GM06990 (cell line): ENCODE measurements at regions not wholly inside any gene's neighbourhood (a gene's known extent, or its start where the extent isn't known, plus 50 kb on each side); places are given as distances from the start of the nearest gene placed in this dataset.
"Not testable (repeated sequence)": the region's sequence is repeated elsewhere in the genome, so short reads cannot be mapped to it uniquely, and the experiment has no call there.

ENCODE experiments used
- DNase-seq: peaks from one replicate; pipeline ENCODE4 v3.0.0-alpha.2; 2011; ENCODE audit not compliant: insufficient read length; ENCODE audit errors: extremely low read depth
- H3K27me3 ChIP-seq: replicated peaks from 2 replicates; pipeline ENCODE4 v1.6.0; 2011; ENCODE audit warnings: low read length; ENCODE audit not compliant: control insufficient read depth, insufficient read depth
- H3K36me3 ChIP-seq: 2 replicates; pipeline ENCODE4 v1.5.1; 2011; ENCODE audit warnings: low read length; ENCODE audit not compliant: control insufficient read depth, insufficient read depth
- H3K4me3 ChIP-seq: replicated peaks from 2 replicates; pipeline ENCODE4 v1.5.1; 2011; ENCODE audit warnings: low read depth, mild to moderate bottlenecking, control low read depth, low read length
- TF ChIP-seq, protein P1 (sequence below): IDR thresholded peaks from 2 replicates; pipeline ENCODE4 v1.5.1; 2011; ENCODE audit warnings: low read length, control low read depth, mild to moderate bottlenecking, inconsistent platforms; ENCODE audit not compliant: insufficient read depth, poor library complexity, severe bottlenecking

DNA sequence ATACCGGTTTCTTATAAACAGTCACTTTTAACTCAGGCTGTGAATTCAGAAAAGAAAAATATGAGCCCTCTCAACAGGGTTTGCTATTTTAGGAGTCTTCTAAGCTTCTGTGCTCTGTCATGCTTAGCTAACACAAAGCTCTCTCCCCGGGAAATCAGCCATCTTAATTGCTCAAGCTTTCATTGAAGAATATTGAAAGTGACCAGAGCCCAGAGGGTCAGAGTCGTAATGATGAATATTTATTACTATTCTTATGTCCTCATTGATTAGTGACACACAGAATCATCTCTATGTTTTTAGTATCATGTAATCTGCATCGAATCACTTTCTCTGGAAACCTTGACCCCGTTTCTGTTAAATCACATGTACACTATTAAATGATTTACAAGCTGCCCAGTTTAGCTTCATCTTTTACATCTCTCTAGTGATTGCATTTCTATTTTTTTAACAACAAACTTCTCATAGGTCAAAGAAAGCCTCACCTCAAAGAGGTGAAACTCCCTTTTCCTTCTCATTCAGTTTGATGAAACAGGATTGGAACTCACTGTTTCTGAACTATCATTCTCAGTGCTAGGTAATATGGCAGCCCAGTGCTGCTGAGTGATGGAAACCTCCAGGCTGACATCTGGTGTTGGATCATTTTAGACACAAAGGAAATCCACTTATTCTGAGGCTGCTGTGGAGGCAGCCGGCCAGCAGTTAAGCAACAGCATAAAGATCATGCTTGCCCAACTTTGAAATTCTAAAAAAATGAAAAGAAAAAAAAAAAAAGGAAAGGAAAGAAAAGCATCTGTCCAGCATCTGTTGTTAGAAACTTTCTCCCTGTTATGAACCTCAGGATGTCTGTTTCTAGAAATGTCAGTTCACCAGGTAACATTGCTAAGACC lies 96.3 kb downstream of the RFPL4B start:
- Histone ChIP-seq H3K36me3 (no peaks in the 10 kb centered on the region), H3K27me3 (no peaks in the 10 kb centered on the region), H3K4me3 (no peak overlapping the region)
- TF ChIP-seq, protein P1, sequence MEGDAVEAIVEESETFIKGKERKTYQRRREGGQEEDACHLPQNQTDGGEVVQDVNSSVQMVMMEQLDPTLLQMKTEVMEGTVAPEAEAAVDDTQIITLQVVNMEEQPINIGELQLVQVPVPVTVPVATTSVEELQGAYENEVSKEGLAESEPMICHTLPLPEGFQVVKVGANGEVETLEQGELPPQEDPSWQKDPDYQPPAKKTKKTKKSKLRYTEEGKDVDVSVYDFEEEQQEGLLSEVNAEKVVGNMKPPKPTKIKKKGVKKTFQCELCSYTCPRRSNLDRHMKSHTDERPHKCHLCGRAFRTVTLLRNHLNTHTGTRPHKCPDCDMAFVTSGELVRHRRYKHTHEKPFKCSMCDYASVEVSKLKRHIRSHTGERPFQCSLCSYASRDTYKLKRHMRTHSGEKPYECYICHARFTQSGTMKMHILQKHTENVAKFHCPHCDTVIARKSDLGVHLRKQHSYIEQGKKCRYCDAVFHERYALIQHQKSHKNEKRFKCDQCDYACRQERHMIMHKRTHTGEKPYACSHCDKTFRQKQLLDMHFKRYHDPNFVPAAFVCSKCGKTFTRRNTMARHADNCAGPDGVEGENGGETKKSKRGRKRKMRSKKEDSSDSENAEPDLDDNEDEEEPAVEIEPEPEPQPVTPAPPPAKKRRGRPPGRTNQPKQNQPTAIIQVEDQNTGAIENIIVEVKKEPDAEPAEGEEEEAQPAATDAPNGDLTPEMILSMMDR = no peak
- DNase-seq = no peak

DNA sequence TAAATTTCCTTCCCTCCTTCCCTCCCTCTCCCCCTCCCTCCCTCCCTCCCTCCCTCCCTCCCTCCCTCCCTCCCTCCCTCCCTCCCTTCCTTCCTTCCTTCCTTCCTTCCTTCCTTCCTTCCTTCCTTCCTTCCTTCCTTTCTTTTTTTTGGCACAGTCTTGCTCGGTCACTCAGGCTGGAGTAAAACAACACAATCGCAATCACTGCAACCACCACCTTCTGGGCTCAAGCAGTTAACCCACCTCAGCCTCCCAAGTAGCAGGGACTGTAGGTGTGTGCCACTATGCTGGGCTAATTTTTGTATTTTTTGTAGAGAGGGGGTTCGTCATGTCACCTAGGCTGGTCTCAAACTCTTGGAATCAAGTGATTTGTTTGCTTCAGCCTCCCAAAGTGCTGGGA lies 101.7 kb downstream of the RFPL4B start:
- H3K36me3 ChIP-seq, H3K27me3 ChIP-seq, H3K4me3 ChIP-seq, DNase-seq: not testable (repeated sequence)

DNA sequence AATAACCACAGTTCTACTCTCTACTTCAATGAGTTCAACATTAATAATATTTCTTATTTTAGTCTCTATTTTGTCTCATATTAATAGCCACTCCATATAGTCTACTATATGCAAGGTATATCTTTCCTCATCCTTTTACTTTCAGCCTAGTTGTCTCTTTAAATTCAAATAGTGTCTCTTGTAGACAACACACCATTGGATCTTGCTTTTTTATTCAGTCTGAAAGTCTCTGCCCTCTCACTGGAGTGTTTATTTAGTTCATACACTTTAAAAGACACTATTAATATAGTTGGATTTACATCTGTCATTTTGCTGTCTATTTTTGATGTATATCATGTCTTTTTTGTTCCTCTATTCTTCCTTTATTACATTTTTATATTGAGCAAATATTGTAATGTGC lies 103.5 kb downstream of the RFPL4B start:
- H3K27me3 ChIP-seq = no peaks in the 10 kb centered on the region
- no peaks in the 10 kb centered on the region for H3K36me3 ChIP-seq
- TF ChIP-seq, protein P1 = no peak

DNA sequence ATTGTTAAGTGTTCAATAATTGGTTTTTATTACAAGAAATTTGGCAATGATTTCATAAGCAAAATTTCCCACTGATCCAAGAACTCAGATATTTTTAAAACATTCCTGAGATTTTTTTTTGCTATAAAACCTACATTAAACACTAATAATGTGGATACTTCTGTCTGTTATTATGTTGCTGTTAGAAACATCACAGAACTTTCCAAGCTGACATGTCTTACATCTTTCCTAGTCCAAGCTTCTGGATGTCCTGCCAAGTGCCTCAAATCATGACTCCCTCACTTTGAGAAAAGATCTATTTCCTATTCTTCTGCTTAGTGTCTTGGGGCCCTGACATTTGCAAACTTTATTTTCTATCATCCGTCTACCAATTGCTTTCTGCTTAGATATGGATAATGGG lies 110.8 kb downstream of the RFPL4B start:
- Histone ChIP-seq H3K36me3 (no peaks in the 10 kb centered on the region), H3K4me3 (no peak overlapping the region), H3K27me3 (no peaks in the 10 kb centered on the region)
- TF ChIP-seq, protein P1 = no peak
- no peak for DNase-seq

More for the DNA sequence above, 103.5 kb downstream of the RFPL4B start:
- no peak for DNase-seq
- H3K4me3 ChIP-seq = no peak overlapping the region

DNA sequence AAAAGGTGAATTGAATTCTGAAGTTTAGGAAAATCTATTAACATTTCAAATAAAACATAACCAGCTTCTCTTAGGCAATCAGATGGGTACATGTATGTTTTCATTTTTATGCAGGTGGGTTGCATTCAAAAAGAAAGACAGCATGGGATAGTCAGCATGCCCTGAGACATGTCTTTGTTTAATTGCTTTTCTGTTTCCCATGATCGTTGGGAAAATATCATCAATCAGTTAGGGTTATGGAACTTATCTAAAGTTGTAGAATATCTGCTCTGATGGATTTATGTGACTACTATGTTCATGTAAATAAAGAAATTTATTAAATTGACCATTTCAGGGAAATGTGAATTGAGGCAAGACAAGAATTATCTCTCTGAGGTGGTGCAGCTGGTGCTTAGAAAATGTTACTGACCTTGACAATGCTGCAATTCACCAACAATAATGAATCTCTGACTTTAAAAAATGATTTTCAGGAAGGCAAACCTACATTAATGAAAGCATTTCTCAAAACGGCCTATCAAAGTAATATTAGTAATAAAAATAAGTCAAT lies 112.7 kb downstream of the RFPL4B start:
- Histone ChIP-seq H3K36me3 (no peaks in the 10 kb centered on the region), H3K4me3 (no peak overlapping the region), H3K27me3 (no peaks in the 10 kb centered on the region)
- TF ChIP-seq, protein P1 = no peak
- DNase-seq = no peak

DNA sequence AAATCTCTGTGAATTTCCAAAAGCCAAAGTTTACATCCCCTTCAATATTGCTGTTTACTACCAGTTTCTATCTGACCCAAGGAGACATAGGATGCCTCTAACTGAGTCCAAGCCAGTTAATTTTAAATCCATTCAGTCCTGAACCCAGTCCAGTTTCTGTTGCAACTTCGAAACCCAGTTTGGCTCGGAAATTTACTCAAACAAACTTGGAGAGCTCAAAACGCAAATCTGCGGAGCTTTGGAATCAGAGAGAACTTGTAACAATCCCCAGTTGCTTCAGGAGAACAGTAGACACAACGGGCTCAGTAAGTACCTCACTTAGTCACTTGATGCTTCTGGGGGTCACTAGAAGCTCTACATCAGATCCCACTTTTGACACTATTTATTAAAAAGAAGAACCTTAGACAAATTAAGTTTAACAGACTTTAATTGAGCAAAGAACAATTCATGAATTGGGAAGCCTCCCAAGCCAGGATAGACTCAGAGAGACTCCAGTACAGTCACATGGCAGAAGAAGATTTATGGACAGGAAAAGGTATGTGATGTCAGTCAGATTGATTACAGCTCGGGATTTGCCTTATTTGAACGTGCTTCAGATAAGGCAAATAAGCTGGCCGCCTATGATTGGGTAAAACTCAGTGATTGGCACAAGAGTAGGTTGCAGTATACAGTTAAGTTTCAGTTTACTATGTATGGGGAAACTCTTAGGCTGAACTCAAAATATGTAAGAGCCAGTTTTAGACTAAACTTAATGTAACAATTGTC lies 118.0 kb downstream of the RFPL4B start:
- TF ChIP-seq, protein P1 = no peak
- no peak for DNase-seq
- Histone ChIP-seq H3K4me3 (no peak overlapping the region), H3K27me3 (no peaks in the 10 kb centered on the region), H3K36me3 (no peaks in the 10 kb centered on the region)
